WTC11 (cell line): ENCODE measurements at regions not wholly inside any gene's neighbourhood (a gene's known extent, or its start where the extent isn't known, plus 50 kb on each side); places are given as distances from the start of the nearest gene placed in this dataset.

ENCODE experiments used
- CBFB ChIP-seq: sonication (generic); formaldehyde crosslinking; IDR thresholded peaks from 2 replicates; pipeline ENCODE4 v1.8.1; 2022; ENCODE audit warnings: mild to moderate bottlenecking, low read depth, missing genetic modification reagents
- CTCF ChIP-seq: fragments of 200-600 bp; IDR thresholded peaks from 2 replicates; pipeline ENCODE4 v1.8.0; 2022; ENCODE audit warnings: antibody characterized with exemption
- ESRRA ChIP-seq: sonication (generic); formaldehyde crosslinking; IDR thresholded peaks from 2 replicates; pipeline ENCODE4 v1.8.1; 2022; ENCODE audit warnings: mild to moderate bottlenecking, missing genetic modification reagents, borderline replicate concordance
- JUN ChIP-seq: sonication (generic); formaldehyde crosslinking; IDR thresholded peaks from 2 replicates; pipeline ENCODE4 v1.8.0; 2023; ENCODE audit warnings: mild to moderate bottlenecking, missing genetic modification reagents
- MYBL2 ChIP-seq: sonication (generic); formaldehyde crosslinking; IDR thresholded peaks from 2 replicates; pipeline ENCODE4 v1.8.1; 2023; ENCODE audit warnings: mild to moderate bottlenecking, moderate library complexity, missing genetic modification reagents
- NR2C2 ChIP-seq: sonication (generic); formaldehyde crosslinking; IDR thresholded peaks from 2 replicates; pipeline ENCODE4 v1.8.0; 2022; ENCODE audit warnings: mild to moderate bottlenecking, missing genetic modification reagents
- RELA ChIP-seq: sonication (generic); formaldehyde crosslinking; IDR thresholded peaks from 2 replicates; pipeline ENCODE4 v1.8.1; 2022; ENCODE audit warnings: missing genetic modification reagents, mild to moderate bottlenecking, borderline replicate concordance
- USF1 ChIP-seq: sonication (generic); formaldehyde crosslinking; IDR thresholded peaks from 2 replicates; pipeline ENCODE4 v1.8.0; 2022; ENCODE audit warnings: mild to moderate bottlenecking, missing genetic modification reagents
- ZNF416 ChIP-seq: fragments of 250-450 bp; sonication (Bioruptor Pico); IDR thresholded peaks from 2 replicates; pipeline ENCODE4 v1.9.0; 2021; ENCODE audit warnings: mild to moderate bottlenecking, inconsistent platforms
- ZNF423 ChIP-seq: fragments of 250-450 bp; sonication (Bioruptor Pico); IDR thresholded peaks from 2 replicates; pipeline ENCODE4 v2.1.2; 2022; ENCODE audit warnings: mild to moderate bottlenecking, moderate library complexity
- ZNF512 ChIP-seq: sonication (generic); formaldehyde crosslinking; IDR thresholded peaks from 2 replicates; pipeline ENCODE4 v1.8.1; 2022; ENCODE audit warnings: missing genetic modification reagents, borderline replicate concordance
- TF ChIP-seq, protein P1 (sequence below): sonication (generic); formaldehyde crosslinking; IDR thresholded peaks from 2 replicates; pipeline ENCODE4 v1.8.1; 2022; ENCODE audit warnings: low read depth, mild to moderate bottlenecking, moderate library complexity, missing genetic modification reagents, borderline replicate concordance

DNA sequence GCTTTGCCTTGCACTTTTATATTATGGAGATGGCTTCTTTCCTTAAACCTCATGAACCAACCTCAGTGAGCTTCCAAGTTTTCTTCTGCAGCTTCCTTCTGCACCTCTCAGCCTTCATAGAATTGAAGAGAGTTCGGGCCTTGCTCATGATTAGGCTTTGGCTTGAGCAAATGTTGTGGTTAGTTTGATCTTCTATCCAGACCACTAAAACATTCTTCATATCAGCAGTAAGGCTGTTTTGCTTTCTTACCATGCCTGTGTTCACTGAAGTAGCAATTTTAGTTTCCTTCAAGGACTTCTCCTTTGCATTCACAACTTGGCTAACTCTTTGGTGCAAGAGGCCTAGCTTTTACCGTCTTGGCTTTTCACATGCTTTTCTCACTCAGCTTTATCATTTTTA is 125.4 kb downstream of the SNAPC1 start:
- TF ChIP-seq RELA (CRISPR knock-in tag) (no peak), ZNF423 (CRISPR knock-in tag) (no peak), ZNF512 (CRISPR knock-in tag) (no peak), CTCF (no peak), JUN (CRISPR knock-in tag) (no peak), CBFB (no peak), NR2C2 (CRISPR knock-in tag) (no peak), MYBL2 (CRISPR knock-in tag) (no peak), USF1 (no peak), ZNF416 (CRISPR knock-in tag) (no peak), ESRRA (CRISPR knock-in tag) (no peak)
- TF ChIP-seq, protein P1, sequence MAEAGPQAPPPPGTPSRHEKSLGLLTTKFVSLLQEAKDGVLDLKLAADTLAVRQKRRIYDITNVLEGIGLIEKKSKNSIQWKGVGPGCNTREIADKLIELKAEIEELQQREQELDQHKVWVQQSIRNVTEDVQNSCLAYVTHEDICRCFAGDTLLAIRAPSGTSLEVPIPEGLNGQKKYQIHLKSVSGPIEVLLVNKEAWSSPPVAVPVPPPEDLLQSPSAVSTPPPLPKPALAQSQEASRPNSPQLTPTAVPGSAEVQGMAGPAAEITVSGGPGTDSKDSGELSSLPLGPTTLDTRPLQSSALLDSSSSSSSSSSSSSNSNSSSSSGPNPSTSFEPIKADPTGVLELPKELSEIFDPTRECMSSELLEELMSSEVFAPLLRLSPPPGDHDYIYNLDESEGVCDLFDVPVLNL (CRISPR knock-in tag), result no peak
